GM12878 (cell line): ENCODE measurements at regions not wholly inside any gene's neighbourhood (a gene's known extent, or its start where the extent isn't known, plus 50 kb on each side); places are given as distances from the start of the nearest gene placed in this dataset.

Experiments
- ATAC-seq: fragments of 200-7000 bp; cut with Tn5 transposase; 3 replicates; pipeline ENCODE4 v1.9.1; 2020; ENCODE audit warnings: mild to moderate bottlenecking, moderate library complexity
- BruUV-seq: library from RNA; stranded (reverse); fragments of 400-500 nt; replicated peaks from 2 replicates; lab custom pipeline; 2021; lab: Mats Ljungman, UMichigan
- CTCF ChIA-PET: fragments of 300-600 bp; sonication (Branson Sonifier 250); formaldehyde crosslinking; extraction: SDS; loops from one replicate; lab custom pipeline; 2021; ENCODE audit warnings: inconsistent platforms; lab: Yijun Ruan, JAX
- POLR2A ChIA-PET: fragments of 350-600 bp; formaldehyde crosslinking; extraction: SDS; loops from one replicate; lab custom pipeline; 2021; ENCODE audit warnings: inconsistent platforms; lab: Charles Lee
- RAD21 ChIA-PET: fragments of 300-600 bp; sonication (Branson Sonifier 250); formaldehyde crosslinking; loops from one replicate; lab custom pipeline; 2023; ENCODE audit warnings: antibody characterized with exemption; ENCODE audit not compliant: unreplicated experiment; lab: Charles Lee
- SMC1A ChIA-PET: fragments of 300-600 bp; sonication (Branson Sonifier 250); formaldehyde crosslinking; loops from one replicate; lab custom pipeline; 2023; ENCODE audit not compliant: unreplicated experiment, uncharacterized antibody; lab: Charles Lee
- DNase-seq: peaks from one replicate; pipeline ENCODE4 v3.0.0-alpha.2; 2011; ENCODE audit warnings: low read depth, low spot score
- FAIRE-seq: peaks from 3 replicates; lab custom pipeline; 2011; peaks lifted over from hg19 to GRCh38; lab: Jason Lieb, UNC
- H2AFZ ChIP-seq: 2 replicates; pipeline ENCODE4 v1.6.0; 2011; ENCODE audit warnings: low read depth, low read length, control low read depth; ENCODE audit not compliant: control insufficient read depth
- H3K27ac ChIP-seq: 2 replicates; pipeline ENCODE4 v1.5.1; 2011; ENCODE audit warnings: control low read depth; ENCODE audit not compliant: control insufficient read depth, insufficient read depth
- H3K27me3 ChIP-seq, 2 experiments: replicated peaks in 1 of 2; 2 replicates each; pipeline versions ENCODE4 v1.6.0 to v1.6.1; 2011; ENCODE audit warnings: low read length in 1 of 2; ENCODE audit not compliant: control insufficient read depth in 2 of 2, insufficient read depth in 2 of 2
- H3K36me3 ChIP-seq, 2 experiments: 2 replicates each; pipeline ENCODE4 v1.5.1; 2011; ENCODE audit warnings: low read length in 1 of 2; ENCODE audit not compliant: control insufficient read depth in 2 of 2, insufficient read depth in 2 of 2
- H3K4me1 ChIP-seq: 2 replicates; pipeline ENCODE4 v1.6.1; 2011; ENCODE audit warnings: mild to moderate bottlenecking, low read length, moderate library complexity, mixed read lengths; ENCODE audit not compliant: control insufficient read depth, insufficient read depth
- H3K4me2 ChIP-seq: 2 replicates; pipeline ENCODE4 v1.6.0; 2011; ENCODE audit warnings: control low read depth; ENCODE audit not compliant: control insufficient read depth, insufficient read depth
- H3K4me3 ChIP-seq: fragments of 200-600 bp; sonication (generic); 2 replicates; pipeline ENCODE4 v1.5.1; 2016
- H3K79me2 ChIP-seq: 2 replicates; pipeline ENCODE4 v1.6.0; 2011; ENCODE audit warnings: low read length; ENCODE audit not compliant: control insufficient read depth, insufficient read depth
- H3K9ac ChIP-seq: 2 replicates; pipeline ENCODE4 v1.8.0; 2011; ENCODE audit warnings: low read length, control low read depth, mixed read lengths; ENCODE audit not compliant: control insufficient read depth, insufficient read depth
- H3K9me3 ChIP-seq: replicated peaks from 3 replicates; pipeline ENCODE4 v1.5.1; 2011; ENCODE audit warnings: mild to moderate bottlenecking, low read length; ENCODE audit not compliant: control insufficient read depth, insufficient read depth
- H4K20me1 ChIP-seq: 2 replicates; pipeline ENCODE4 v1.6.0; 2011; ENCODE audit not compliant: control insufficient read depth, insufficient read depth
- CHD2 ChIP-seq: IDR thresholded peaks from 2 replicates; pipeline ENCODE4 v1.6.1; 2011; ENCODE audit warnings: low read depth, low read length, improper control_type of control experiment, borderline replicate concordance
- GABPA ChIP-seq: IDR thresholded peaks from 2 replicates; pipeline ENCODE4 v1.6.1; 2014; ENCODE audit warnings: antibody characterized with exemption, low read depth, mild to moderate bottlenecking, inconsistent platforms
- MTA2 ChIP-seq: fragments of 450-650 bp; IDR thresholded peaks from 2 replicates; pipeline ENCODE4 v1.6.1; 2016; ENCODE audit warnings: low read depth, mild to moderate bottlenecking, moderate library complexity
- NFYA ChIP-seq: IDR thresholded peaks from 2 replicates; pipeline ENCODE4 v1.6.1; 2011; ENCODE audit warnings: low read depth, mild to moderate bottlenecking, low read length, improper control_type of control experiment, borderline replicate concordance
- PAX8 ChIP-seq: fragments of 450-650 bp; IDR thresholded peaks from 2 replicates; pipeline ENCODE4 v1.6.1; 2017; ENCODE audit warnings: mild to moderate bottlenecking, moderate library complexity
- TBL1XR1 ChIP-seq: IDR thresholded peaks from 2 replicates; pipeline ENCODE4 v1.6.1; 2012; ENCODE audit warnings: low read depth, low read length, improper control_type of control experiment
- ZNF384 ChIP-seq: IDR thresholded peaks from 2 replicates; pipeline ENCODE4 v1.6.1; 2012; ENCODE audit warnings: low read depth, mild to moderate bottlenecking, low read length, improper control_type of control experiment, borderline replicate concordance
- WGBS: methylation state at CpG from one replicate; pipeline ENCODE4 v1.1.6; 2016; ENCODE audit warnings: low lambda C conversion rate; ENCODE audit not compliant: insufficient replicate concordance, insufficient coverage; ENCODE audit errors: missing lambda C conversion rate; 5-methylcytosine and 5-hydroxymethylcytosine counted together
- in situ Hi-C: fragments of 300-500 bp; cut with MboI; formaldehyde crosslinking; loops from 9 replicates; pipeline ENCODE4 v1.14.3; 2018; ENCODE audit warnings: mixed read lengths
- intact Hi-C: fragments of 100-400 bp; cut with micrococcal nuclease; formaldehyde crosslinking; loops from one replicate; pipeline ENCODE4 v1.14.2; 2022; ENCODE audit not compliant: unreplicated experiment
- TF ChIP-seq, protein P1 (sequence below): fragments of 450-650 bp; IDR thresholded peaks from 2 replicates; pipeline ENCODE4 v1.6.1; 2017; ENCODE audit warnings: mild to moderate bottlenecking
- TF ChIP-seq, protein P2 (sequence below): fragments of 450-650 bp; IDR thresholded peaks from 2 replicates; pipeline ENCODE4 v1.6.1; 2017; ENCODE audit warnings: mild to moderate bottlenecking, moderate library complexity
- TF ChIP-seq, protein P3 (sequence below): IDR thresholded peaks from 2 replicates; pipeline ENCODE4 v1.6.1; 2011; ENCODE audit warnings: low read depth, mild to moderate bottlenecking, low read length, moderate library complexity, borderline replicate concordance; ENCODE audit errors: extremely low read depth

DNA sequence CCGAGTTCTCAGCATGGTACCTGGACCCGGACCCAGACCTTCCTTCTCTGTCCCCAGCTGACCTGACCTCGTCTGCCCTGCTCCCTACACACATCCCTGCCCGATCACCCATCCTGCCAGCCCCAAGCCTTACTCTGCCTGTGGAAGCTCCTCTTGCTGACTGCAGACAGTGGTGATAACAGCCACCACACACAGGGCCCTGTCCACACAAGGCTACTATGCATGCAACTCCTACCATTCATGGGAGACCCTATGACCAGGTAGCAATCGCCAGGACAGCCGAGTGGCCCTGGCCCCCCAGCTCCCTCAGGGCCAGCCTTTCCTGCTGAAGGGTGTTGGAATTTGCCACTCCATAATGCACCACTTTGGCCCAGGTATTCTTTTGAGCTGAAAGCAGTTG lies 233.6 kb downstream of the BRD1 start:
- H3K27ac ChIP-seq = no peak overlapping the region
- H3K79me2 ChIP-seq = no peaks in the 10 kb centered on the region
- H3K4me1 ChIP-seq = no peaks in the 10 kb centered on the region
- POLR2A ChIA-PET = no interaction called here
- no peaks in the 10 kb centered on the region for H4K20me1 ChIP-seq
- intact Hi-C loops (no loop called here), in situ Hi-C loops (no loop called here)
- no TSS peak for BruUV-seq
- no peak overlapping the region for H3K9ac ChIP-seq
- FAIRE-seq (no peak), DNase-seq (no peak), ATAC-seq (no peak)
- peaks cover 2 to 3% of the 10 kb centered on the region in 2 experiments; a peak in 3 of 4 replicates for H3K36me3 ChIP-seq
- H2AFZ ChIP-seq = no peak overlapping the region
- 61% methylated on average over 6 of the region's 6 CpGs for WGBS
- H3K4me3 ChIP-seq = no peak overlapping the region
- CTCF ChIA-PET = no interaction called here
- no peaks in the 10 kb centered on the region for H3K27me3 ChIP-seq
- no peak overlapping the region for H3K4me2 ChIP-seq
- TF ChIP-seq, protein P1, sequence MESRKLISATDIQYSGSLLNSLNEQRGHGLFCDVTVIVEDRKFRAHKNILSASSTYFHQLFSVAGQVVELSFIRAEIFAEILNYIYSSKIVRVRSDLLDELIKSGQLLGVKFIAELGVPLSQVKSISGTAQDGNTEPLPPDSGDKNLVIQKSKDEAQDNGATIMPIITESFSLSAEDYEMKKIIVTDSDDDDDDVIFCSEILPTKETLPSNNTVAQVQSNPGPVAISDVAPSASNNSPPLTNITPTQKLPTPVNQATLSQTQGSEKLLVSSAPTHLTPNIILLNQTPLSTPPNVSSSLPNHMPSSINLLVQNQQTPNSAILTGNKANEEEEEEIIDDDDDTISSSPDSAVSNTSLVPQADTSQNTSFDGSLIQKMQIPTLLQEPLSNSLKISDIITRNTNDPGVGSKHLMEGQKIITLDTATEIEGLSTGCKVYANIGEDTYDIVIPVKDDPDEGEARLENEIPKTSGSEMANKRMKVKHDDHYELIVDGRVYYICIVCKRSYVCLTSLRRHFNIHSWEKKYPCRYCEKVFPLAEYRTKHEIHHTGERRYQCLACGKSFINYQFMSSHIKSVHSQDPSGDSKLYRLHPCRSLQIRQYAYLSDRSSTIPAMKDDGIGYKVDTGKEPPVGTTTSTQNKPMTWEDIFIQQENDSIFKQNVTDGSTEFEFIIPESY = no peak
- TF ChIP-seq GABPA (no peak), NFYA (no peak), CHD2 (no peak), PAX8 (no peak), TBL1XR1 (no peak)
- SMC1A ChIA-PET = no interaction called here
- RAD21 ChIA-PET = no interaction called here
- no peaks in the 10 kb centered on the region; the same call in 2 of the 3 replicates for H3K9me3 ChIP-seq

DNA sequence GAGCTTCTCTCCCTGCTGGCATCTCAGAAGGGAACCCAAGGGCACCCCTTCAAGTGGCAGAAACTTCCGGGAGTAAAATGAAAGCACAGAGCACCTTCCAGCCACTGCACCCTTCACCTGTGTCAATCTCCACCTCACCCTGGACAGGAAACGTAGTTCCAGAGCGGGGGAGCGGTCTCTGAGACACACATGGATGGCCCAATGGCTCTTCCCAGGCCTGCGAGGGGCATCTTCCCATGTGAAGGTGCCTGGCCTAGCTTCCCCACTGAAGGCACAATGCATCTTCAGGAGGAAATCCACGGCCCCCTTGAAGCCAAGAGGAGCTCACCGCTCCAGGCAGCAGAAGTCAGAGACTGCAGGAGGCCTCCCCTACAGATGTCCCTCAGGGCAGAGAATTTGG lies 234.2 kb downstream of the BRD1 start:
- Histone ChIP-seq H3K9me3 (no peaks in the 10 kb centered on the region; the same call in 2 of the 3 replicates), H2AFZ (no peak overlapping the region), H3K27me3 (no peaks in the 10 kb centered on the region), H3K27ac (no peak overlapping the region), H4K20me1 (no peaks in the 10 kb centered on the region), H3K4me3 (no peak overlapping the region), H3K36me3 (peaks cover 2 to 3% of the 10 kb centered on the region in 2 experiments; a peak in 3 of 4 replicates), H3K4me2 (no peak overlapping the region), H3K9ac (no peak overlapping the region), H3K79me2 (no peaks in the 10 kb centered on the region), H3K4me1 (no peaks in the 10 kb centered on the region)
- intact Hi-C loops = no loop called here
- RAD21 ChIA-PET = no interaction called here
- BruUV-seq = no TSS peak
- ATAC-seq = no peak
- in situ Hi-C loops = no loop called here
- CTCF ChIA-PET = no interaction called here
- DNase-seq = no peak
- WGBS = 61% methylated on average over 7 of the region's 7 CpGs
- no peak for FAIRE-seq
- SMC1A ChIA-PET = no interaction called here
- POLR2A ChIA-PET = no interaction called here
- TF ChIP-seq, protein P2, sequence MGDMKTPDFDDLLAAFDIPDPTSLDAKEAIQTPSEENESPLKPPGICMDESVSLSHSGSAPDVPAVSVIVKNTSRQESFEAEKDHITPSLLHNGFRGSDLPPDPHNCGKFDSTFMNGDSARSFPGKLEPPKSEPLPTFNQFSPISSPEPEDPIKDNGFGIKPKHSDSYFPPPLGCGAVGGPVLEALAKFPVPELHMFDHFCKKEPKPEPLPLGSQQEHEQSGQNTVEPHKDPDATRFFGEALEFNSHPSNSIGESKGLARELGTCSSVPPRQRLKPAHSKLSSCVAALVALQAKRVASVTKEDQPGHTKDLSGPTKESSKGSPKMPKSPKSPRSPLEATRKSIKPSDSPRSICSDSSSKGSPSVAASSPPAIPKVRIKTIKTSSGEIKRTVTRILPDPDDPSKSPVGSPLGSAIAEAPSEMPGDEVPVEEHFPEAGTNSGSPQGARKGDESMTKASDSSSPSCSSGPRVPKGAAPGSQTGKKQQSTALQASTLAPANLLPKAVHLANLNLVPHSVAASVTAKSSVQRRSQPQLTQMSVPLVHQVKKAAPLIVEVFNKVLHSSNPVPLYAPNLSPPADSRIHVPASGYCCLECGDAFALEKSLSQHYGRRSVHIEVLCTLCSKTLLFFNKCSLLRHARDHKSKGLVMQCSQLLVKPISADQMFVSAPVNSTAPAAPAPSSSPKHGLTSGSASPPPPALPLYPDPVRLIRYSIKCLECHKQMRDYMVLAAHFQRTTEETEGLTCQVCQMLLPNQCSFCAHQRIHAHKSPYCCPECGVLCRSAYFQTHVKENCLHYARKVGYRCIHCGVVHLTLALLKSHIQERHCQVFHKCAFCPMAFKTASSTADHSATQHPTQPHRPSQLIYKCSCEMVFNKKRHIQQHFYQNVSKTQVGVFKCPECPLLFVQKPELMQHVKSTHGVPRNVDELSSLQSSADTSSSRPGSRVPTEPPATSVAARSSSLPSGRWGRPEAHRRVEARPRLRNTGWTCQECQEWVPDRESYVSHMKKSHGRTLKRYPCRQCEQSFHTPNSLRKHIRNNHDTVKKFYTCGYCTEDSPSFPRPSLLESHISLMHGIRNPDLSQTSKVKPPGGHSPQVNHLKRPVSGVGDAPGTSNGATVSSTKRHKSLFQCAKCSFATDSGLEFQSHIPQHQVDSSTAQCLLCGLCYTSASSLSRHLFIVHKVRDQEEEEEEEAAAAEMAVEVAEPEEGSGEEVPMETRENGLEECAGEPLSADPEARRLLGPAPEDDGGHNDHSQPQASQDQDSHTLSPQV = no peak
- TF ChIP-seq, protein P3, sequence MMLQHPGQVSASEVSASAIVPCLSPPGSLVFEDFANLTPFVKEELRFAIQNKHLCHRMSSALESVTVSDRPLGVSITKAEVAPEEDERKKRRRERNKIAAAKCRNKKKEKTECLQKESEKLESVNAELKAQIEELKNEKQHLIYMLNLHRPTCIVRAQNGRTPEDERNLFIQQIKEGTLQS = no peak
- TF ChIP-seq MTA2 (no peak), ZNF384 (no peak)
